ENCODE measurements at regions not wholly inside any gene's neighbourhood (a gene's known extent, or its start where the extent isn't known, plus 50 kb on each side); places are given as distances from the start of the nearest gene placed in this dataset.

GRCh38 chr13:42728507-42729180 lies 52.7 kb upstream of the FAM216B start:
- peaks cover 41% of the 10 kb centered on the region for H3K4me1 Mint-ChIP-seq
- DNase-seq (ENCODE audit: low spot score) (no peak), ATAC-seq (no peak)
- TF ChIP-seq RORB (CRISPR knock-in tag; IDR thresholded peaks at IDR 0.05): no peak
- TF ChIP-seq, protein P1, sequence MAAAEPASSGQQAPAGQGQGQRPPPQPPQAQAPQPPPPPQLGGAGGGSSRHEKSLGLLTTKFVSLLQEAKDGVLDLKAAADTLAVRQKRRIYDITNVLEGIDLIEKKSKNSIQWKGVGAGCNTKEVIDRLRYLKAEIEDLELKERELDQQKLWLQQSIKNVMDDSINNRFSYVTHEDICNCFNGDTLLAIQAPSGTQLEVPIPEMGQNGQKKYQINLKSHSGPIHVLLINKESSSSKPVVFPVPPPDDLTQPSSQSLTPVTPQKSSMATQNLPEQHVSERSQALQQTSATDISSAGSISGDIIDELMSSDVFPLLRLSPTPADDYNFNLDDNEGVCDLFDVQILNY (CRISPR knock-in tag; IDR thresholded peaks at IDR 0.05): no peak
- TF ChIP-seq OVOL2 (CRISPR knock-in tag; IDR thresholded peaks at IDR 0.05; ENCODE audit: borderline replicate concordance): no peak
- no peak for TF ChIP-seq JUN (CRISPR knock-in tag; IDR thresholded peaks at IDR 0.05)
- no peak for TF ChIP-seq MAX (CRISPR knock-in tag; IDR thresholded peaks at IDR 0.05)
- no peak for TF ChIP-seq SP1 (CRISPR knock-in tag; conservative IDR thresholded peaks at IDR 0.05)
- TF ChIP-seq GTF2I (CRISPR knock-in tag; conservative IDR thresholded peaks at IDR 0.05): no peak
- TF ChIP-seq ATF6 (CRISPR knock-in tag; IDR thresholded peaks at IDR 0.05): no peak
- no peak for TF ChIP-seq ZNF232 (CRISPR knock-in tag; IDR thresholded peaks at IDR 0.05)
- TF ChIP-seq EMX1 (CRISPR knock-in tag; IDR thresholded peaks at IDR 0.05): no peak
- TF ChIP-seq, protein P2, sequence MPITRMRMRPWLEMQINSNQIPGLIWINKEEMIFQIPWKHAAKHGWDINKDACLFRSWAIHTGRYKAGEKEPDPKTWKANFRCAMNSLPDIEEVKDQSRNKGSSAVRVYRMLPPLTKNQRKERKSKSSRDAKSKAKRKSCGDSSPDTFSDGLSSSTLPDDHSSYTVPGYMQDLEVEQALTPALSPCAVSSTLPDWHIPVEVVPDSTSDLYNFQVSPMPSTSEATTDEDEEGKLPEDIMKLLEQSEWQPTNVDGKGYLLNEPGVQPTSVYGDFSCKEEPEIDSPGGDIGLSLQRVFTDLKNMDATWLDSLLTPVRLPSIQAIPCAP (CRISPR knock-in tag; IDR thresholded peaks at IDR 0.05): no peak
- no peak for TF ChIP-seq FOXK1 (CRISPR knock-in tag; IDR thresholded peaks at IDR 0.05)
- TF ChIP-seq TP53 (CRISPR knock-in tag; IDR thresholded peaks at IDR 0.05): no peak
- TF ChIP-seq NR3C1 (CRISPR knock-in tag; conservative IDR thresholded peaks at IDR 0.05; ENCODE audit: low read depth): no peak
- H3K4me3 Mint-ChIP-seq: no peak overlapping the region
- ChIA-PET CTCF (interaction anchor here (0.6 kb wide), 1 partner anchor 74 kb away, joined by 3 read pairs; no protein-coding TSS in a partner anchor), POLR2A (interaction anchor here (0.6 kb wide), 1 partner anchor 110 kb away, joined by 4 read pairs; no protein-coding TSS in a partner anchor)
- H3K27me3 Mint-ChIP-seq (ENCODE audit: low read depth): 0 out of 2 replicates have a peak, but pooled peaks cover 4% of the 10 kb centered on the region
- H3K9me3 Mint-ChIP-seq: peaks cover 14% of the 10 kb centered on the region
- H3K27ac Mint-ChIP-seq: no peak overlapping the region
- H3K36me3 Mint-ChIP-seq: peaks cover 7% of the 10 kb centered on the region

DNA sequence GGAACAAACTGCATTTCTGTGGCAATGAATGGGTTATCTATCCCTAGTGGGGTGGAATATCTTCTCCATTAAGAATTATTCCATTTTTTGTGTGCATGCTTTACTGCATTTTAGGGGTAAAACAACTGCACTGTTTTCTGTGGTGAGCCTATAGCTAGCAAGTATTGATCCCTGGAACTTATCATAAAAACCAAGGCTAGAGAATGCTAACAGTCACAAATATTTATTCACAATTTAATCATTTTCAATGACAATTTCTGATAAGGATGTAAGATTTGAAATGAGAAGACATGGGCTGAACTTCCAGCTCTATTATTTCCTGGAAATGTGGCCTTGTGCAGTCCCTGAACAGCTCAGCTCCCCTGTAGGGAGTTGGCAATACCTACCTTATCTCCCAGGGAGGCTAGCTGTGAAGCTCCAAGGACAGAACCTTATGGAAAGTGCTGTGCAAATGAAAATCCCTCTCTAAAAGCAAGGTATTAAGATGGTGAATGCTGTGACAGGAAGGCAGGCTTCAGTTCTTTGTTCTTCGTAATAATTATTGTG lies 51.5 kb upstream of the FAM216B start:
- POLR2A ChIA-PET: no interaction called here
- CTCF ChIA-PET: no interaction called here
- H3K27me3 Mint-ChIP-seq (ENCODE audit: low read depth): 0 out of 2 replicates have a peak, but pooled peaks cover 4% of the 10 kb centered on the region
- ATAC-seq (no peak), DNase-seq (ENCODE audit: low spot score) (no peak)
- TF ChIP-seq ZNF121 (CRISPR knock-in tag; IDR thresholded peaks at IDR 0.05): no peak
- TF ChIP-seq SOX15 (CRISPR knock-in tag; IDR thresholded peaks at IDR 0.05): no peak
- TF ChIP-seq CREM (CRISPR knock-in tag; IDR thresholded peaks at IDR 0.05): no peak
- no peak for TF ChIP-seq SP1 (CRISPR knock-in tag; conservative IDR thresholded peaks at IDR 0.05)
- no peak for TF ChIP-seq ZNF425 (CRISPR knock-in tag; conservative IDR thresholded peaks at IDR 0.05)
- no peak for TF ChIP-seq FOXK1 (CRISPR knock-in tag; IDR thresholded peaks at IDR 0.05)
- TF ChIP-seq, protein P1 (CRISPR knock-in tag; IDR thresholded peaks at IDR 0.05): no peak
- TF ChIP-seq ZBTB43 (CRISPR knock-in tag; IDR thresholded peaks at IDR 0.05): no peak
- no peak for TF ChIP-seq HMGXB4 (CRISPR knock-in tag; IDR thresholded peaks at IDR 0.05)
- TF ChIP-seq, protein P3, sequence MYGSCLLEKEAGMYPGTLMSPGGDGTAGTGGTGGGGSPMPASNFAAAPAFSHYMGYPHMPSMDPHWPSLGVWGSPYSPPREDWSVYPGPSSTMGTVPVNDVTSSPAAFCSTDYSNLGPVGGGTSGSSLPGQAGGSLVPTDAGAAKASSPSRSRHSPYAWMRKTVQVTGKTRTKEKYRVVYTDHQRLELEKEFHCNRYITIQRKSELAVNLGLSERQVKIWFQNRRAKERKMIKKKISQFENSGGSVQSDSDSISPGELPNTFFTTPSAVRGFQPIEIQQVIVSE (CRISPR knock-in tag; IDR thresholded peaks at IDR 0.05; ENCODE audit: borderline replicate concordance): no peak
- TF ChIP-seq MAX (CRISPR knock-in tag; IDR thresholded peaks at IDR 0.05): no peak
- no peak overlapping the region for H3K27ac Mint-ChIP-seq
- peaks cover 7% of the 10 kb centered on the region for H3K36me3 Mint-ChIP-seq
- H3K4me1 Mint-ChIP-seq: peaks cover 44% of the 10 kb centered on the region
- peaks cover 14% of the 10 kb centered on the region for H3K9me3 Mint-ChIP-seq
- no peak overlapping the region for H3K4me3 Mint-ChIP-seq

Measured in WTC11 (cell line).